Cardiac fibroblast (primary cell): ENCODE measurements at regions not wholly inside any gene's neighbourhood (a gene's known extent, or its start where the extent isn't known, plus 50 kb on each side); places are given as distances from the start of the nearest gene placed in this dataset.
"Not testable (repeated sequence)": the region's sequence is repeated elsewhere in the genome, so short reads cannot be mapped to it uniquely, and the experiment has no call there.

Experiments
- DNase-seq, 2 donors: peaks; one replicate each; pipeline versions ENCODE4 v3.0.0 to v3.0.0-alpha.2; 2010; ENCODE audit warnings: low read depth in 2 of 2
- H3K4me3 ChIP-seq, 2 donors: replicated peaks in 1 of 2; 1 replicate in 1 of 2; 2 replicates in 1 of 2; pipeline ENCODE4 v1.5.1; 2011; ENCODE audit warnings: low read depth in 2 of 2, low read length in 2 of 2, mild to moderate bottlenecking in 2 of 2, moderate library complexity in 1 of 2
- TF ChIP-seq, protein P1 (sequence below): IDR thresholded peaks from one replicate; pipeline ENCODE4 v1.5.1; 2011; ENCODE audit warnings: low read depth, mild to moderate bottlenecking, low read length, inconsistent platforms

DNA sequence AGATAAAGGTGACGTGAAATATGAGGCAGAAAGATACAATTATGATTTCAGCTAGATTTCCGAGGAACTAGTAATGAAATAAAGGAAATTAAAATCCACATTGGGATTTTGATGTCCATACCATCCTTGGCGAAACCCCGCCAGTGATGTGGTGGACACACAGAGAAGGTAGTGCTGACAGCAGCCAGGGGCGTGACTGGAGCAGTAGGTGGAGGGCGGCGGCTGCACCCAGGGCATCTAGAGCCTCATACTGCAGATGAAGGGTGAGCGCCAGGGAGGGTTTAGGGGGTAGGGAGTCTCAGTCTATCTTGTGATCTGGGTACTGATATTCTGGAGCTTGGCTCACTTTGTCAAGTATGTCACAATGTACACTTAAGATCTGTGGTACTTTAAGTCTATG lies 855.5 kb upstream of the POM121L12 start:
- DNase-seq, result no peak
- TF ChIP-seq, protein P1, sequence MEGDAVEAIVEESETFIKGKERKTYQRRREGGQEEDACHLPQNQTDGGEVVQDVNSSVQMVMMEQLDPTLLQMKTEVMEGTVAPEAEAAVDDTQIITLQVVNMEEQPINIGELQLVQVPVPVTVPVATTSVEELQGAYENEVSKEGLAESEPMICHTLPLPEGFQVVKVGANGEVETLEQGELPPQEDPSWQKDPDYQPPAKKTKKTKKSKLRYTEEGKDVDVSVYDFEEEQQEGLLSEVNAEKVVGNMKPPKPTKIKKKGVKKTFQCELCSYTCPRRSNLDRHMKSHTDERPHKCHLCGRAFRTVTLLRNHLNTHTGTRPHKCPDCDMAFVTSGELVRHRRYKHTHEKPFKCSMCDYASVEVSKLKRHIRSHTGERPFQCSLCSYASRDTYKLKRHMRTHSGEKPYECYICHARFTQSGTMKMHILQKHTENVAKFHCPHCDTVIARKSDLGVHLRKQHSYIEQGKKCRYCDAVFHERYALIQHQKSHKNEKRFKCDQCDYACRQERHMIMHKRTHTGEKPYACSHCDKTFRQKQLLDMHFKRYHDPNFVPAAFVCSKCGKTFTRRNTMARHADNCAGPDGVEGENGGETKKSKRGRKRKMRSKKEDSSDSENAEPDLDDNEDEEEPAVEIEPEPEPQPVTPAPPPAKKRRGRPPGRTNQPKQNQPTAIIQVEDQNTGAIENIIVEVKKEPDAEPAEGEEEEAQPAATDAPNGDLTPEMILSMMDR, result no peak
- no peak overlapping the region for H3K4me3 ChIP-seq

DNA sequence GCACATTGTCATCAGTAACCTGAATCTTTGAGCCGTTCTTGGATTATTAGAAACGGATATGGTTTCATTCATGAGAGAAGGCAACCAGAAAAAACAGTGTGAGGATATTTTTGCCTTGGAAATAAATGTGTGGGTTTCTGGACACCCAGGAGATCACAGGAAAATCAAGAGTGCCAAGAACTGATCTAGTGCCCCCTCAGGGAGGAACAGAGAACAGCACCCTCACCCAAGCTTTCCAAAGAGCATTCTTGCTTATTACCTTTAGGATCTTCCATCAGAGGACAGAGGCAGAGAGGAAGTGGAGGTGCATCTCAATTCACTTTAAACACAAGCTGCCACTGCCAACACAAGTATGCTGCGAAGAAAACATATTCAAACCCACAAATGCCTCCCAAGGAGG lies 851.5 kb upstream of the COBL start:
- TF ChIP-seq, protein P1, result no peak
- DNase-seq, result no peak
- H3K4me3 ChIP-seq, result no peak overlapping the region

DNA sequence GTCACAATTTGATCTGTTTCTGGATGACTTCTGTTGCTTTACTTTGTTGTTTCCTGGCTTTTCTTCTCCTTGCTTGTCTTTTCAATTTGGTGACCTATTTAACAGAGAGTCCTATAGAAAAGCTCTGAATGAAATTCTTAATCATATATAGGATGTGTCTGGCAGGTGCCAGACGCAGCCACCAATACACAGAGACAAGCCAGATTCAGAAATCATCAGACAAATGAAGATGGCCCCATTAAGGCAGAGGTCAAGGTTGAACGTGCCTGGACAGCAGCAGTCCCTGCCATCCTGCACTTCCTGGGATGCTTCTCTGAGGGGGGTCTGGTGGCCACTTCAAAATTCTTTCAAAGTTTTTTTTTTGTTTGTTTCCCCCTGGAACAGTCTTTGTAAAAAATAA lies 846.7 kb upstream of the COBL start:
- TF ChIP-seq, protein P1, result no peak
- no peak overlapping the region for H3K4me3 ChIP-seq
- no peak for DNase-seq

DNA sequence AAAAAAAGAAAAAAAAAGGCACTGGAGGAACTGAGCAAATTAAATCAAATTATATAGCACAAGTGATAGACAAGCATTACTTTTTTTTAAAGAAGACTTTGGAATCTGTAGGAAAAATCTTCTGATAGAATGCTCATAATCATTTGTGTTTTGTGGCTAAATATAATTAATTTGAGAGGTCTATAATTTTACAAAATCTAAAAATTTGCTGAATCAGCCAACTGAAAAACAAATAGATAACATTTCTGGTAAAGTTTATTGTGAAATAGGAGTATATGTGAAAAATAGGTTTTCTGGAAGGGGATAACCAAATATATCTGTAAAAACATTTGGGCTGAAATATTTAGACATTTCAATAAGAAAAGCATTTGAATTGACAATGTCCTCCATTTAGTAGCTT lies 844.9 kb upstream of the COBL start:
- H3K4me3 ChIP-seq, result no peak overlapping the region
- no peak for DNase-seq
- TF ChIP-seq, protein P1, result no peak

DNA sequence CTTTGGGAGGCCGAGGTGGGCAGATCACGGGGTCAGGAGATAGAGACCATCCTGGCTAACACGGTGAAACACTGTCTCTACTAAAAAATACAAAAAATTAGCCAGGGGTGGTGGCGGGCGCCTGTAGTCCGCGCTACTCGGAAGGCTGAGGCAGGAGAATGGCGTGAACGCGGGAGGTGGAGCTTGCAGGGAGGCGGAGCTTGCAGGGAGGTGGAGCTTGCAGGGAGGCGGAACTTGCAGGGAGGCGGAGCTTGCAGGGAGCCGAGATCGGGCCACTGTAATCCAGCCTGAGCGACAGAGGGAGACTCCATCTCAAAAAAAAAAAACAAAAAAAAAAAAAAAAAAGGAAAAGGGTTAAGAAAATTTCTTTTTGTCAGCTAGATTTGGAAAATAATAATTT lies 842.8 kb upstream of the COBL start:
- DNase-seq, H3K4me3 ChIP-seq: not testable (repeated sequence)

DNA sequence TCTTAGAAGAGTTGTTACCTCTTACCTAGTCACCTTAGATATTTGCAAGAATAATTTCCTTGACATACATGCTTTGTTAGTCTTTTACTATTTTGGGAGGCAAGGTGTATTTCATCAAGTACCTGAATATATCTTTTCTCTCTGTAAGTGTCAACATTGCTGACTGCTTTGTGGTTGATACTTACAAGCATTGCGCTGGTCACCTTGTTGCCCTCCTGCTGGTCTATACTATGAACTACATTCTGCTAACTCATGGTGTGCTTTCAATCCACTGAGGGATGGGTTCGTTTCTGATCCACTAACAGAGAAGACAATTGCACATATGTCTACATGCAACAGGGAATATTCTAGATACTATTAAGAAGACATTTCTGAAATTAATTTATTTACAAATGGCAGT lies 837.8 kb upstream of the COBL start:
- no peak for DNase-seq
- H3K4me3 ChIP-seq, result no peak overlapping the region
- TF ChIP-seq, protein P1, result peak; percentile 4

DNA sequence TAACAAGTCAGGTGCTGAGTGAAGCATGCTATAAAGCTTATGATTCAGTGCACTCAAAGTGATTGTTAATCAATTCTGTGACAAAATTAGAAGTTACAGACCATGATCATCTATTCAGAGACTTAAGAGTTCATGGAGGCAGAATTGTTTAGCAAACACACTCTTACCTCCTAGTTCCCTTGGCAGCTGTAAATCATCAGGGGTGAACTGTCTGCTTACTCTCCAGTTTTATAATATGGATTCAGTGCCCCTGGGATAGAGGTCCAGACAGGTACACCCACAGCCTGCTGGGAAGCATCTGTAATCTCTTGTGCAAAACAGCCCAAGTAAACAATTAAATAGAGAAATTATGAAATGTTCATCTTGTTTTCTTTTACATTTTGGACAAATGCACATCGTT lies 835.0 kb upstream of the COBL start:
- TF ChIP-seq, protein P1, result no peak
- no peak for DNase-seq
- no peak overlapping the region for H3K4me3 ChIP-seq
